Neural cell (in vitro differentiated cells): ENCODE measurements at regions not wholly inside any gene's neighbourhood (a gene's known extent, or its start where the extent isn't known, plus 50 kb on each side); places are given as distances from the start of the nearest gene placed in this dataset.

Experiments used
- EZH2 ChIP-seq: fragments of 200-600, 300-800 bp; shearing (Covaris generic), sonication (generic); IDR thresholded peaks from 2 replicates; pipeline ENCODE4 v1.6.1; 2014; ENCODE audit warnings: antibody characterized with exemption, low read length, borderline replicate concordance, mild to moderate bottlenecking; ENCODE audit not compliant: insufficient read depth, poor library complexity, severe bottlenecking
- SMC3 ChIP-seq: fragments of 450-650 bp; conservative IDR thresholded peaks from 2 replicates; pipeline ENCODE4 v1.6.1; 2014; ENCODE audit warnings: antibody characterized with exemption, mild to moderate bottlenecking, moderate library complexity; ENCODE audit not compliant: poor library complexity
- TF ChIP-seq, protein P1 (sequence below): fragments of 450-650 bp; IDR thresholded peaks from 2 replicates; pipeline ENCODE4 v1.5.1; 2014; ENCODE audit warnings: antibody characterized with exemption, mild to moderate bottlenecking, moderate library complexity; ENCODE audit not compliant: poor library complexity, severe bottlenecking
- TF ChIP-seq, protein P2 (sequence below): IDR thresholded peaks from 2 replicates; pipeline ENCODE4 v1.6.1; 2012; ENCODE audit warnings: borderline replicate concordance

DNA sequence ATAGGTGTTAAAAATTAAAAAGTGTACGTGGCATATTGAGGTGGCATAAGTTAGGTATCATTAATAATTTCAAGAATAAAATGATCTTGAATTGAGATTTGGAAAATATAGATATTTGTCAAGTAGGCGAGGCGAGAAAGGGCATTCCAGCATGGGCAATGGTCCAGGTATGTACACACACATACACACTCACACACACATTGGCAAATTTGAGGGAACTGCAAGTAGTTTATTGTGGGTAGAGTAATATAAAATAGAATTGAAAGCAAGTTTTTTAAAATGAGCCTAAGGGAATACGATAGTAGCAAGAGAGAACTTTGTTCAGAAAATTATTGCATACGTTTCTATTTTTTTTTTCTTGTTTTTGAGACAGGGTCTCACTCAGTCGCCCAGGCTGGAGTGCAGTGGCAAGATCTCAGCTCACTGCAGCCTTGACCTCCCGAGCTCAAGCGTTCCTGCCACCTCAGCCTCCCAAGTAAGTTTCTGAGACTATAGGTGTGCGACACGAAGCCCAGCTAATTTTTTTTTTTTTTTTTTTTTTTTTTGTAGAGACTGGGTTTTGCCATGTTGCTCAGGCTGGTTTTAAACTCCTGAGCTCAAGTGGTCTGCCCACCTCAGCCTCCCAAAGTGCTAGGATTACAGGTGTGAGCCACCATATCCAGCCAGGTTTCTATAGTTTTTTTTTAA lies 96.7 kb upstream of the SLC39A10 start:
- TF ChIP-seq, protein P1, sequence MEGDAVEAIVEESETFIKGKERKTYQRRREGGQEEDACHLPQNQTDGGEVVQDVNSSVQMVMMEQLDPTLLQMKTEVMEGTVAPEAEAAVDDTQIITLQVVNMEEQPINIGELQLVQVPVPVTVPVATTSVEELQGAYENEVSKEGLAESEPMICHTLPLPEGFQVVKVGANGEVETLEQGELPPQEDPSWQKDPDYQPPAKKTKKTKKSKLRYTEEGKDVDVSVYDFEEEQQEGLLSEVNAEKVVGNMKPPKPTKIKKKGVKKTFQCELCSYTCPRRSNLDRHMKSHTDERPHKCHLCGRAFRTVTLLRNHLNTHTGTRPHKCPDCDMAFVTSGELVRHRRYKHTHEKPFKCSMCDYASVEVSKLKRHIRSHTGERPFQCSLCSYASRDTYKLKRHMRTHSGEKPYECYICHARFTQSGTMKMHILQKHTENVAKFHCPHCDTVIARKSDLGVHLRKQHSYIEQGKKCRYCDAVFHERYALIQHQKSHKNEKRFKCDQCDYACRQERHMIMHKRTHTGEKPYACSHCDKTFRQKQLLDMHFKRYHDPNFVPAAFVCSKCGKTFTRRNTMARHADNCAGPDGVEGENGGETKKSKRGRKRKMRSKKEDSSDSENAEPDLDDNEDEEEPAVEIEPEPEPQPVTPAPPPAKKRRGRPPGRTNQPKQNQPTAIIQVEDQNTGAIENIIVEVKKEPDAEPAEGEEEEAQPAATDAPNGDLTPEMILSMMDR, result no peak
- no peak for TF ChIP-seq EZH2
- no peak for TF ChIP-seq SMC3
- TF ChIP-seq, protein P2, sequence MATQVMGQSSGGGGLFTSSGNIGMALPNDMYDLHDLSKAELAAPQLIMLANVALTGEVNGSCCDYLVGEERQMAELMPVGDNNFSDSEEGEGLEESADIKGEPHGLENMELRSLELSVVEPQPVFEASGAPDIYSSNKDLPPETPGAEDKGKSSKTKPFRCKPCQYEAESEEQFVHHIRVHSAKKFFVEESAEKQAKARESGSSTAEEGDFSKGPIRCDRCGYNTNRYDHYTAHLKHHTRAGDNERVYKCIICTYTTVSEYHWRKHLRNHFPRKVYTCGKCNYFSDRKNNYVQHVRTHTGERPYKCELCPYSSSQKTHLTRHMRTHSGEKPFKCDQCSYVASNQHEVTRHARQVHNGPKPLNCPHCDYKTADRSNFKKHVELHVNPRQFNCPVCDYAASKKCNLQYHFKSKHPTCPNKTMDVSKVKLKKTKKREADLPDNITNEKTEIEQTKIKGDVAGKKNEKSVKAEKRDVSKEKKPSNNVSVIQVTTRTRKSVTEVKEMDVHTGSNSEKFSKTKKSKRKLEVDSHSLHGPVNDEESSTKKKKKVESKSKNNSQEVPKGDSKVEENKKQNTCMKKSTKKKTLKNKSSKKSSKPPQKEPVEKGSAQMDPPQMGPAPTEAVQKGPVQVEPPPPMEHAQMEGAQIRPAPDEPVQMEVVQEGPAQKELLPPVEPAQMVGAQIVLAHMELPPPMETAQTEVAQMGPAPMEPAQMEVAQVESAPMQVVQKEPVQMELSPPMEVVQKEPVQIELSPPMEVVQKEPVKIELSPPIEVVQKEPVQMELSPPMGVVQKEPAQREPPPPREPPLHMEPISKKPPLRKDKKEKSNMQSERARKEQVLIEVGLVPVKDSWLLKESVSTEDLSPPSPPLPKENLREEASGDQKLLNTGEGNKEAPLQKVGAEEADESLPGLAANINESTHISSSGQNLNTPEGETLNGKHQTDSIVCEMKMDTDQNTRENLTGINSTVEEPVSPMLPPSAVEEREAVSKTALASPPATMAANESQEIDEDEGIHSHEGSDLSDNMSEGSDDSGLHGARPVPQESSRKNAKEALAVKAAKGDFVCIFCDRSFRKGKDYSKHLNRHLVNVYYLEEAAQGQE, result no peak
